Endothelial cell of umbilical vein (primary cell): ENCODE measurements at regions not wholly inside any gene's neighbourhood (a gene's known extent, or its start where the extent isn't known, plus 50 kb on each side); places are given as distances from the start of the nearest gene placed in this dataset.

Source experiments
- BruUV-seq: library from RNA; stranded (reverse); fragments of 400-500 nt; replicated peaks from 2 replicates; lab custom pipeline; 2021; lab: Mats Ljungman, UMichigan
- CTCF ChIA-PET: fragments of 300-600, 350-600 bp; sonication (Branson Sonifier 250); formaldehyde crosslinking; loops from one replicate; lab custom pipeline; 2021; ENCODE audit warnings: antibody characterized with exemption, inconsistent platforms; lab: Charles Lee
- POLR2A ChIA-PET: fragments of 300-600, 350-600 bp; sonication (Branson Sonifier 250); formaldehyde crosslinking; loops from one replicate; lab custom pipeline; 2021; ENCODE audit warnings: antibody characterized with exemption, inconsistent platforms; lab: Charles Lee
- DNase-seq: peaks from one replicate; pipeline ENCODE4 v3.0.0-alpha.2; 2011; ENCODE audit warnings: low read depth, low spot score
- FAIRE-seq: peaks from 2 replicates; lab custom pipeline; 2011; peaks lifted over from hg19 to GRCh38; lab: Jason Lieb, UNC
- H2AFZ ChIP-seq: 2 replicates; pipeline ENCODE4 v1.6.0; 2012; ENCODE audit warnings: low read depth, low read length, control low read depth, inconsistent platforms
- H3K27ac ChIP-seq: 2 replicates; pipeline ENCODE4 v1.5.1; 2011; ENCODE audit warnings: low read depth, mild to moderate bottlenecking, control low read depth, low read length, moderate library complexity; ENCODE audit not compliant: insufficient read depth
- H3K27me3 ChIP-seq, 2 experiments: 2 replicates each; pipeline versions ENCODE4 v1.6.0 to v1.6.1; 2011; ENCODE audit warnings: low read length in 2 of 2, mixed read lengths in 1 of 2; ENCODE audit not compliant: control insufficient read depth in 2 of 2, insufficient read depth in 2 of 2
- H3K36me3 ChIP-seq, 2 experiments: 2 replicates in 1 of 2; 3 replicates in 1 of 2; pipeline ENCODE4 v1.5.1; 2011; ENCODE audit warnings: low read length in 2 of 2, mild to moderate bottlenecking in 1 of 2, moderate library complexity in 1 of 2; ENCODE audit not compliant: control insufficient read depth in 2 of 2, insufficient read depth in 2 of 2; ENCODE audit errors: extremely low read depth in 1 of 2
- H3K4me1 ChIP-seq: 3 replicates; pipeline ENCODE4 v1.5.1; 2011; ENCODE audit warnings: mild to moderate bottlenecking, low read length; ENCODE audit not compliant: control insufficient read depth, insufficient read depth; ENCODE audit errors: extremely low read depth
- H3K4me2 ChIP-seq: 2 replicates; pipeline ENCODE4 v1.6.1; 2011; ENCODE audit warnings: low read length, control low read depth, mixed read lengths; ENCODE audit not compliant: insufficient read depth
- H3K4me3 ChIP-seq, 3 experiments: fragments of 200-600 bp in 1 of 3; sonication (generic), shearing (Covaris generic) in 1 of 3; replicated peaks in 1 of 3; 2 replicates each; pipeline ENCODE4 v1.5.1; 2011 to 2016; ENCODE audit warnings: control low read depth in 3 of 3, low read length in 3 of 3, mild to moderate bottlenecking in 2 of 3, inconsistent platforms in 1 of 3, low read depth in 1 of 3, moderate library complexity in 1 of 3; ENCODE audit not compliant: insufficient read depth in 1 of 3
- H3K79me2 ChIP-seq: 2 replicates; pipeline ENCODE4 v1.6.0; 2012; ENCODE audit warnings: low read length, inconsistent platforms; ENCODE audit not compliant: control insufficient read depth, insufficient read depth
- H3K9ac ChIP-seq: replicated peaks from 2 replicates; pipeline ENCODE3; 2011; ENCODE audit warnings: low read length, control low read depth; ENCODE audit not compliant: insufficient read depth; ENCODE audit errors: extremely low read depth
- H3K9me1 ChIP-seq: replicated peaks from 3 replicates; pipeline ENCODE4 v1.6.0; 2011; ENCODE audit warnings: mild to moderate bottlenecking, low read length; ENCODE audit not compliant: control insufficient read depth, insufficient read depth; ENCODE audit errors: extremely low read depth
- H3K9me3 ChIP-seq: replicated peaks from 2 replicates; pipeline ENCODE4 v1.5.1; 2012; ENCODE audit warnings: low read length, inconsistent platforms; ENCODE audit not compliant: control insufficient read depth, insufficient read depth
- H4K20me1 ChIP-seq: replicated peaks from 2 replicates; pipeline ENCODE3; 2011; ENCODE audit warnings: mild to moderate bottlenecking, low read length; ENCODE audit not compliant: control insufficient read depth, insufficient read depth; ENCODE audit errors: extremely low read depth
- CTCF ChIP-seq, 2 donors: IDR thresholded peaks; 1 replicate in 1 of 2; 2 replicates in 1 of 2; pipeline ENCODE4 v1.5.1; 2011; ENCODE audit warnings: low read length in 2 of 2, mild to moderate bottlenecking in 2 of 2, moderate library complexity in 2 of 2, control low read depth in 1 of 2, inconsistent platforms in 1 of 2, low read depth in 1 of 2; ENCODE audit not compliant: insufficient read depth in 1 of 2; ENCODE audit errors: extremely low read depth in 1 of 2
- EZH2 ChIP-seq: IDR thresholded peaks from 2 replicates; pipeline ENCODE4 v1.6.1; 2012; ENCODE audit warnings: borderline replicate concordance, low read depth, mild to moderate bottlenecking, moderate library complexity, low read length, inconsistent platforms; ENCODE audit not compliant: severe bottlenecking
- FOS ChIP-seq: IDR thresholded peaks from 2 replicates; pipeline ENCODE4 v1.6.1; 2011; ENCODE audit warnings: mild to moderate bottlenecking, low read length, moderate library complexity, borderline replicate concordance; ENCODE audit not compliant: insufficient read depth
- GATA2 ChIP-seq: IDR thresholded peaks from 2 replicates; pipeline ENCODE4 v1.7.0; 2011; ENCODE audit warnings: low read depth, mild to moderate bottlenecking, moderate library complexity, mixed read lengths, low read length; ENCODE audit not compliant: insufficient read length, insufficient read depth
- JUN ChIP-seq: IDR thresholded peaks from 2 replicates; pipeline ENCODE4 v1.6.1; 2011; ENCODE audit warnings: borderline replicate concordance, low read depth; ENCODE audit not compliant: insufficient read length, insufficient read depth
- MAX ChIP-seq: IDR thresholded peaks from 2 replicates; pipeline ENCODE4 v1.6.1; 2011; ENCODE audit not compliant: insufficient read depth, insufficient read length
- MYC ChIP-seq: IDR thresholded peaks from one replicate; pipeline ENCODE4 v1.6.1; 2011; ENCODE audit warnings: mild to moderate bottlenecking, low read depth, low read length
- POLR2A ChIP-seq: IDR thresholded peaks from 2 replicates; pipeline ENCODE4 v1.6.1; 2012; ENCODE audit warnings: low read depth, mild to moderate bottlenecking, control low read depth, low read length
- POLR2AphosphoS5 ChIP-seq: IDR thresholded peaks from 2 replicates; pipeline ENCODE4 v1.6.1; 2012; ENCODE audit warnings: low read depth, mild to moderate bottlenecking, control low read depth, low read length, moderate library complexity; ENCODE audit not compliant: insufficient read depth
- dilution Hi-C: fragments of 300-500 bp; cut with MboI; formaldehyde crosslinking; loops from one replicate; pipeline ENCODE4 v1.15.0; 2019; ENCODE audit warnings: low sequenced_read_pairs; ENCODE audit not compliant: extremely low pct_ligation_motif_present
- intact Hi-C: fragments of 100-400 bp; cut with micrococcal nuclease; formaldehyde crosslinking; loops from one replicate; pipeline ENCODE4 v1.10.0; 2022

GRCh38 chr1:30413111-30413440, 310.3 kb downstream of the MATN1 start:
- Histone ChIP-seq H3K9me3 (no peaks in the 10 kb centered on the region), H3K4me1 (no peaks in the 10 kb centered on the region), H2AFZ (no peak overlapping the region), H3K27ac (no peak overlapping the region), H3K4me2 (no peak overlapping the region), H3K36me3 (no peaks in the 10 kb centered on the region), H3K27me3 (no peaks in the 10 kb centered on the region), H3K9ac (no peak overlapping the region), H3K9me1 (no peaks in the 10 kb centered on the region), H3K79me2 (no peaks in the 10 kb centered on the region), H4K20me1 (no peaks in the 10 kb centered on the region), H3K4me3 (no peak overlapping the region)
- CTCF ChIA-PET = no interaction called here
- FAIRE-seq (no peak), DNase-seq (no peak)
- intact Hi-C loops (no loop called here), dilution Hi-C loops (no loop called here)
- POLR2A ChIA-PET = no interaction called here
- no peak for TF ChIP-seq POLR2AphosphoS5
- no peak for TF ChIP-seq GATA2
- no peak for TF ChIP-seq POLR2A
- no peak for TF ChIP-seq EZH2
- no peak for TF ChIP-seq FOS
- TF ChIP-seq JUN = no peak
- no peak for TF ChIP-seq MAX
- TF ChIP-seq MYC = no peak
- no peak for TF ChIP-seq CTCF (IDR thresholded peaks at IDR 0.05; ENCODE audit: extremely low read depth in 1 of 2, insufficient read depth in 1 of 2, low read depth in 1 of 2, low read length in 2 of 2)
- no TSS peak for BruUV-seq
